Sigmoid colon (tissue), 6 donors: ENCODE measurements at regions not wholly inside any gene's neighbourhood (a gene's known extent, or its start where the extent isn't known, plus 50 kb on each side); places are given as distances from the start of the nearest gene placed in this dataset.

ENCODE experiments used
- DNase-seq: peaks from one replicate; pipeline ENCODE4 v3.0.0-alpha.2; 2019
- H3K27ac ChIP-seq, 4 donors: fragments of 200-600 bp; sonication (generic); one replicate each; pipeline ENCODE4 v1.5.1; 2016 to 2019; ENCODE audit warnings: mild to moderate bottlenecking in 1 of 4
- H3K27me3 ChIP-seq, 3 donors: fragments of 200-600 bp; sonication (generic); one replicate each; pipeline ENCODE4 v1.5.1; 2019; ENCODE audit warnings: mild to moderate bottlenecking in 1 of 3
- H3K36me3 ChIP-seq, 4 donors: fragments of 200-600 bp; sonication (generic); one replicate each; pipeline ENCODE4 v1.5.1; 2016 to 2019
- H3K4me1 ChIP-seq, 4 donors: fragments of 200-600 bp; sonication (generic); one replicate each; pipeline ENCODE4 v1.5.1; 2017 to 2019
- H3K4me3 ChIP-seq, 4 donors: fragments of 200-600 bp; sonication (generic); one replicate each; pipeline ENCODE4 v1.5.1; 2017 to 2019; ENCODE audit warnings: mild to moderate bottlenecking in 2 of 4, moderate library complexity in 1 of 4
- H3K9me3 ChIP-seq, 4 donors: fragments of 200-600 bp in 3 of 4; sonication (generic) in 3 of 4; one replicate each; pipeline versions ENCODE4 v1.5.1 to v1.6.1; 2013 to 2019
- CTCF ChIP-seq, 4 experiments: fragments of 450-650 bp in 3 of 4; fragments of 200-600 bp in 1 of 4; IDR thresholded peaks; one replicate each; pipeline ENCODE4 v1.5.1; 2016 to 2019; ENCODE audit warnings: antibody characterized with exemption in 4 of 4, mild to moderate bottlenecking in 3 of 4, moderate library complexity in 2 of 4
- EP300 ChIP-seq, 4 donors: sonication (generic); formaldehyde crosslinking; IDR thresholded peaks; one replicate each; pipeline ENCODE4 v1.6.1; 2017; ENCODE audit warnings: antibody characterized with exemption in 4 of 4
- POLR2A ChIP-seq, 2 donors: fragments of 450-650 bp; IDR thresholded peaks; one replicate each; pipeline ENCODE4 v1.6.1; 2016; ENCODE audit warnings: antibody characterized with exemption in 2 of 2, mild to moderate bottlenecking in 2 of 2, moderate library complexity in 2 of 2
- POLR2AphosphoS5 ChIP-seq, 4 donors: sonication (generic); formaldehyde crosslinking; IDR thresholded peaks; one replicate each; pipeline ENCODE4 v1.6.1; 2017; ENCODE audit warnings: antibody characterized with exemption in 4 of 4
- WGBS, 2 donors: extraction: QIAGEN DNeasy Blood & Tissue Kit; methylation state at CpG; one replicate each; pipeline ENCODE4 v1.1.7; 2013; 5-methylcytosine and 5-hydroxymethylcytosine counted together
- intact Hi-C: fragments of 100-400 bp; cut with DNase I; formaldehyde crosslinking; loops from one replicate; pipeline ENCODE4 v1.15.1; 2023
- donor health status: healthy with polysubstance abuse.
- donor health status: healthy.

- Histone ChIP-seq H3K36me3 (no peaks in the 10 kb centered on the region), H3K9me3 (no peaks in the 10 kb centered on the region), H3K4me1 (no peaks in the 10 kb centered on the region), H3K27ac (no peak overlapping the region), H3K4me3 (no peak overlapping the region), H3K27me3 (peaks cover 0 to 7% (median 0%) of the 10 kb centered on the region in 3 donors)
- TF ChIP-seq EP300 (IDR thresholded peaks at IDR 0.05): no peak
- no peak for TF ChIP-seq POLR2A (IDR thresholded peaks at IDR 0.05)
- TF ChIP-seq CTCF (IDR thresholded peaks at IDR 0.05): no peak
- TF ChIP-seq POLR2AphosphoS5 (IDR thresholded peaks at IDR 0.05): no peak
- intact Hi-C loops: no loop called here
- peak; percentile 35 for DNase-seq
- 89 to 90% methylated on average over 24 of the region's 24 CpGs for WGBS, 2 donors
Observed at GRCh38 chr7:157488281-157488680, 151.5 kb downstream of the DNAJB6 start.

GRCh38 chr7:157488966-157489365 is 152.2 kb downstream of the DNAJB6 start:
- H3K4me1 ChIP-seq: no peaks in the 10 kb centered on the region
- 83 to 88% methylated on average over 10 of the region's 10 CpGs for WGBS, 2 donors
- DNase-seq: peak; percentile 37
- no peak overlapping the region for H3K4me3 ChIP-seq
- intact Hi-C loops: no loop called here
- TF ChIP-seq EP300 (IDR thresholded peaks at IDR 0.05) (no peak), POLR2AphosphoS5 (IDR thresholded peaks at IDR 0.05) (no peak), CTCF (IDR thresholded peaks at IDR 0.05) (no peak), POLR2A (IDR thresholded peaks at IDR 0.05) (no peak)
- no peaks in the 10 kb centered on the region for H3K9me3 ChIP-seq
- no peaks in the 10 kb centered on the region for H3K36me3 ChIP-seq
- H3K27ac ChIP-seq: no peak overlapping the region
- H3K27me3 ChIP-seq: peaks cover 0 to 7% (median 0%) of the 10 kb centered on the region in 3 donors
